OCI-LY7 (cell line): ENCODE measurements at regions not wholly inside any gene's neighbourhood (a gene's known extent, or its start where the extent isn't known, plus 50 kb on each side); places are given as distances from the start of the nearest gene placed in this dataset.

Source experiments
- CTCF ChIP-seq: fragments of 200-600 bp; sonication (generic); conservative IDR thresholded peaks from 2 replicates; pipeline ENCODE4 v1.5.1; 2014; ENCODE audit warnings: mild to moderate bottlenecking, antibody characterized with exemption, low read length, moderate library complexity, mixed read lengths
- EZH2phosphoT487 ChIP-seq: fragments of 200-600 bp; sonication (generic); IDR thresholded peaks from 2 replicates; pipeline ENCODE4 v1.6.1; 2018; ENCODE audit warnings: low read depth, borderline replicate concordance, mild to moderate bottlenecking, mixed run types, antibody characterized with exemption, low read length, moderate library complexity, mixed read lengths

GRCh38 chr5:51892680-51893079, 509.4 kb downstream of the ISL1 start:
- TF ChIP-seq CTCF (no peak), EZH2phosphoT487 (no peak)
